Erythroblast (primary cell): ENCODE measurements at regions not wholly inside any gene's neighbourhood (a gene's known extent, or its start where the extent isn't known, plus 50 kb on each side); places are given as distances from the start of the nearest gene placed in this dataset.
A peak's percentile ranks its signal among the peaks of the same experiment; 100 is the strongest.

Experiments
- DNase-seq, 2 experiments: peaks; one replicate each; lab custom pipeline; 2025; lab: John Stamatoyannopoulos, UW
- GATA1 ChIP-seq: IDR thresholded peaks from 2 replicates; pipeline ENCODE4 v1.6.1; 2011; ENCODE audit warnings: low read depth, mild to moderate bottlenecking, control low read depth, low read length, moderate library complexity
- POLR2A ChIP-seq: IDR thresholded peaks from 2 replicates; pipeline ENCODE4 v1.6.1; 2011; ENCODE audit warnings: mild to moderate bottlenecking, low read length

DNA sequence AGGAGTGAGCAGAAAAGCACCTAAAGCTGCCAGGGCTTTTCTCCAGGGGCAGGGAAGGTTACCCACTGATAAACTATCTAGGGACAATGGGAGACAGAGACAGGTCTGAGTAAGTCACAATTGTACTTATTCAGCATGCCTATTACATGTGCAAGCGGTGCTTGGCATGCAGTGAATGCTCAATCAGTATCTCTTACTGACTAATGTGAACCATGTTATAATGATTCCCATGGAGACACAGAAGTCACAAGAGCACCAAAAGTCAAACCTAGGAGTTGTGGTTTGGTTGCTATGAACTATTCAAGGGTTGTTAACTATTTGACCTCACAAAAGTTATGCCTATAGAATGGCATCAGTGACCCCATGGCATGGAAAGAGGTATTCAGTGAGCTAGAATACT, 50.0 kb upstream of the RASGRP1 start:
- no peak for TF ChIP-seq POLR2A
- DNase-seq, result no peak

DNA sequence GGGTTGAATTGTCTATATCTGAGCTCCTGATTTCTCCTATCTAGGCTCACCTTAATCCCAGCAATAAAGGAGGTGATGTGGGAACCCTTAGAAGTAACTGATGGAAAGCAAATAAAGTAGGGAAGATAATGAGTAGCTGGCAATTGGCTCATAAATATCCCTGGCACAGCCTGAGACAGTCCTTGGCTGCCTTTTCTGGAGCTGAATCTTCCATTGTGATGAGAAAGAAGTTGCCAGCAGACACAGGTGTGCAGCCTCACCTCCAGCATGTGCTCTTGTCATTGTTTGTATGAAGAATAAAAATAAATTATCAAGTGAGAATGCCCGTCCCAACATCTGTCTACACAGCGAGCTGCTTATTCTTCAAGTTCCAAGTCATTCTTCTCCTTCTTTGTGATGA, 53.2 kb upstream of the RASGRP1 start:
- no peak for TF ChIP-seq POLR2A
- no peak for TF ChIP-seq GATA1
- no peak for DNase-seq

DNA sequence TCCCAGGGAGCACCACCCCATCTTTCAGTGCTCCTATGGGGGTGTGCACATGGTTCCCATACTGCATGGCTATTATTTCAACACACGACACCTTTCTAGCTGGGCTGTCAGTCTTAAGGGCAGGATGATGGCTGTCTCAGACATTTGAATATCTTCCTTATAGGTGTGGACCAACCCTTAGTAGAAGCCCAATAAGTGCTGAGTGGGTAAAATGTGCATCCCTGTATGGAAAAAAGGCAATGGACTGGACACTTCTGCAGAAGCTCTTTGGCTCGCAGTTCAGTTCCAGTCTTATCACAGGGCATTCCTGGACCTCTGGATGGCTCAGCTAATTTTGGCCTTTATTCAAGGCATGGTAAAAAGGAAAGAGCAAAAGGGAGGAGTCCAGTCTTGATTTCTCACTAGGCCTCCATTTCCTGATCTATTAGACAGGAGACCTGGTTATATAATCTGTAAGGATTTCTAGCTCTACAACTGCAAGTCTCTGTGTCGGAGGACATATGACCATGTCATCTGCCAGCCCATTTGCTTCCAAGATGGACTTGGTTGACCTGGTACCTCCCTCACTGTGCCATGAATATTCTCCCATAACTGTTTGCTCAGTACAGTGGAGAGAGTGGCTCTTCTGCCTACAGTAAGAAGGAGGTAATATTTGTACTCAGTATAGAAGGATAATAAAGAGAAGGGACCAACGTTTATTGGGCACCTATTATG, 53.8 kb upstream of the RASGRP1 start:
- no peak for DNase-seq
- no peak for TF ChIP-seq POLR2A
- TF ChIP-seq GATA1, result no peak

DNA sequence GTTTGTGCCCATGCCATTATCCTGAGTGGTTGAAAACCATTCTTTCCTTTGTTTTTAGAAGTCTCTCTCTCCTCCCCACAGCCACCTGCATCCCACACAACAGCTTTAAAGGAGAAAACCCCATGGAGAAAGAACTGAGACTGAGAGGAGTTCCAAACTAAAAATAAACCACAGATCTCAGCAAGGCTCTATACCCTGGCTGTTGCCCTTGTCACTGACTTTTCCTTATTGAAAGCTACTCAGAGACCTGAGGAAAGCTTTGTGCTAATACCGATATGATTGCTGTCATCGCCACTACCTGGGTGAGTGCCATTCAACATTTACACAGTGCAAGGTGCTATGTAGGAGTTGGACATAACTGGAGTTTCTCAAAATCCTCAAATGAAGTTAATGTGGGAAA, 55.5 kb upstream of the RASGRP1 start:
- TF ChIP-seq GATA1, result no peak
- no peak for TF ChIP-seq POLR2A
- DNase-seq, result no peak

DNA sequence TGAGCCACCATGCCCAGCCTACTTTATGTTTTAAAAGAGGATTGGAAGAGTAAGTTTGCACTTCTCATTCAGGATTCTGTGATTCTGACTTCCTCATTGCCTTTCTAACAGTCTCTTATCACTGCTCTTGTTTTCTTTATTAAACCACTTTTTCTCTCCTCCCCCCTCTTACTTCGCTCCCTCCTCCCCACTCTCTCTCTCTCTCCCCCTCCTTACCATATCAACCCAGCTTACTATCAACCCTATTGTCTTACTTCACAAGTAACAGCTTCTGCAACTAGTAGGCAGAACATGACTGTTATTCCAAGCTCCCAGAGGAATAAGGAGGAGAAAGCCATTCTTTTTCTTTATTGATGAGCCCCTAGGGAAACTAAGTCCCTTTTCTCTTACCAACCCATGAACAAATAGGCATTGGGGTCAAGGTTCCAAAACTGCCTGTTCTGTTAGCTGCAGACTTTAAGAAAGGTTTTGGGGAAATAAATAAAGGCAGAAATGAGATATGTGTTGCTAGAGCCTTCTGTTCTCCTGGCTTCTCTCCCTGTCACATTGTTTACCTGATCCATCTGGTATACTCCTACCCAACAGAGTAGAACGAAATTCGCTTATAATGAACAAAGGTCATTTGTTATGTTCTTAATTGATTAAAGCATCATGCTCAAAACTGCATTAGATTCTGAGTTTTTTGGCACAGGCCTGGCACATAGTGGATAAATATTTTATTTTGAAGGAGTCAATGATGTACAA, 56.4 kb upstream of the RASGRP1 start:
- no peak for DNase-seq
- TF ChIP-seq POLR2A (no peak), GATA1 (no peak)

DNA sequence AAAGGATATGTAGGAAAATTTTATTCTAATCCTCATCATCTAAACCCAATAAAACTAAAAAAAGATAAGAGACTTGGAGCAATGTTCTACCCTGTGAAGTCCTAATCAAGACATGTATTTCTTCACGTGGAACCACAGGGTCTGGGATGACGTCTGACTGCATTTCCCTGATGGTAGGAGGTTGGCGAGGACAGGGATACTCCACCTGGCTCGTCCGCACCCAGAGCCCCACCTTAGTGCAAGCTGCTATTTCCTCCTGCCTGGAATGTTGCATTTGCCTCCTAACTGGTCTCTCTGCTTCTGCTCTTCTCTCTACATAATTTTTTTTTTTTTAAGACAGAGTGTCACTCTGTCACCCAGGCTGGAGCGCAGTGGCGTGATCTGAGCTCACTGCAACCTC, 57.7 kb upstream of the RASGRP1 start:
- DNase-seq, result no peak
- TF ChIP-seq POLR2A (no peak), GATA1 (no peak)

DNA sequence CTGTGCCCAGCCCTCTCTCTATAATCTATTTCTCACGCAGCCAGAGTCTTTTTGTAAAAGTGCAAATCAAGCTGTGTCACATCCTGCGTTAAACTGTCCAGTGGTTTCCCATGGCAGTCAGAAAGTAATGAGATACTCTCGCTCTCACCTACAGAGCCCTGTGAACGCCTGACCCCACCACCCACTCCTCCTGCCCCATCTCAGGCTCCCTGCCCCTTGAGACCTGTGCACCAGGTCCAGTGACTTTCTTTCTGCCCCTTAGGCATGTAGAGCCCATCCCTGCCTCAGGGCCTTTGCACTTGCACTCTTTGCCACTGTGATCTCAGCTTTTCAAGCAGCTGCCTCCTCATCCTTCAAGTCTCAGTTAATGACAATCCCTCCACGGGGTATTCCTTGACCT, 58.3 kb upstream of the RASGRP1 start:
- no peak for DNase-seq
- no peak for TF ChIP-seq GATA1

DNA sequence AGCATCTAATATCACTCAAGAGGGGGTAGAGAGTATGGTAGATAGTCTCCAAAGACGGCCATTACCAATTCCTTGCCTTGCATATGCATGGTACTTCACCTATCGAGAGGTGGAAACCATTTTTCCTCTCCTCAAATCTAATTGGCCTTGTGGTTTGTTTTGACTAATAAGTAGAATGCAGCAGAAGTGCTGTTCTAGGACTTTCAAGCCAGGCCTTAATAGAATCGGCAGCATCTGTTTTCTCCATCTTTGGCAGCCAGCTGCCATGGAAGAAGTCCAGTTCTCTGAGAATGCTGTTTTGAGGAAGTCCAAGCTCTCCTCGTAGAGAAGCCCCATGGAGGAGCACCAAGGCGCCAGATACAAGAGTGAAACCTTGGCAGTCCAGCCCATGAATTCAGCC, 59.1 kb upstream of the RASGRP1 start:
- TF ChIP-seq GATA1 (no peak), POLR2A (no peak)
- DNase-seq, result no peak

DNA sequence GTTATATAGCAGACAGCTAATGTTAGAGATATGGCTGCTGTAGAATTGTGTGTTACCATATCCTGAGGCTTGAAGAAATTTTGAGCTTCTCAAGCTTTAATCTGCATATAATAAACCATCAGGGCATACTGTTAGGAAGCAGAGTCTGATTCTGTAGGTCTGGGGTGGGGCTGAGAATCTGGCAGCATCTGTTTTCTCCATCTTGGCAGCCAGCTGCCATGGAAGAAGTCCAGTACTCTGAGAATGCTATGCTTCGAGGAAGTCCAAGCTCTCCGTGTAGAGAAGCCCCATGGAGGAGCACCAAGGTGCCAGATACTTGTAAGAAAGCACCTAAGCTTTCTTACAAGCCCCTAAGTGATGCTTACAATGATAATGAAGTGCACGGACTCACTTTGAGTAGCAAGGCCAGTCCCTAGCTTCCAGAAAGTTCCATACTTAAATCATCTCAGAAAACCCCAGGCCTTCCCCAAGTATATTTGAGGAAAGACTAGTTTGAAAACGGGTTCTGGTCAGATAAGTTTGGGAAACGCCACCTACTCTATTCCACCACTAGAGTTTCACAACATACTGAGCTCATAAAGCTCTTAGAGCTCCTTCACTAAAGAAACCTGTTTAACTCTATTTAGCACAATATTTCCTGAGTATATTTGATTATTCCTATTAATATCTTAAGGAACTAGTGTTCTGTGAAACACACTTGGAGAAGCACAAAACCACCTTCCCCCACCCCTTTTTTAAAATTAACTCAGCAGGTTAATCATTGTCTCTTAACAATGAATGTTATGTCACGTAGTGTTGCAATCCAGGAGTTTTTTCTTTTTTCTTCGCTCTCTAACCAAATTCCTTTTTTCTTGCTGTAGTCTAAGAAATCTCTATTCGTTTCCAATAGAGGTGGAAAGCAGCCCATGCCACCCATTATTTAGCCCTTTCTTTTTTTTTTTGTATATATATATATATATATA, 59.9 kb upstream of the RASGRP1 start:
- DNase-seq, result no peak
- no peak for TF ChIP-seq GATA1
- TF ChIP-seq POLR2A, result no peak

DNA sequence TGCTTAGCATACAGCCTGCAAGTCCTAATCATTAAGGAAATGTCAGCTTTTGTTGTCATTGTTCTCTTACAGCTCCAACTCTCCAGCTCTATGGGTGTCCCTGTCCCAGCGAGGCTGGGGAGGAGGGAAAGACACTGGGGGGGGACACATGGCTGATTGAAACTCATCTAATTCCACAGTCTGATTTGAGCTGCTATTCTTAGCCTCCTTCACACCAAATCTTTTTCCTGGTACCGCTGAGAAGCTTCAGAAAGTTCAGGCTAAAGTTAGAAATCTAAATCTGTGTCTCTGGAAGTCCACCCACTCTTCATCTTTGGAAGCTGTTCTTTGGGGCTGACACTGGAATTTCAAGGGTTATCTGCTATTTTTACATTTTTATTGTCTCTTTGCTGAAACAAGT, 61.3 kb upstream of the RASGRP1 start:
- TF ChIP-seq POLR2A (no peak), GATA1 (no peak)
- no peak for DNase-seq

DNA sequence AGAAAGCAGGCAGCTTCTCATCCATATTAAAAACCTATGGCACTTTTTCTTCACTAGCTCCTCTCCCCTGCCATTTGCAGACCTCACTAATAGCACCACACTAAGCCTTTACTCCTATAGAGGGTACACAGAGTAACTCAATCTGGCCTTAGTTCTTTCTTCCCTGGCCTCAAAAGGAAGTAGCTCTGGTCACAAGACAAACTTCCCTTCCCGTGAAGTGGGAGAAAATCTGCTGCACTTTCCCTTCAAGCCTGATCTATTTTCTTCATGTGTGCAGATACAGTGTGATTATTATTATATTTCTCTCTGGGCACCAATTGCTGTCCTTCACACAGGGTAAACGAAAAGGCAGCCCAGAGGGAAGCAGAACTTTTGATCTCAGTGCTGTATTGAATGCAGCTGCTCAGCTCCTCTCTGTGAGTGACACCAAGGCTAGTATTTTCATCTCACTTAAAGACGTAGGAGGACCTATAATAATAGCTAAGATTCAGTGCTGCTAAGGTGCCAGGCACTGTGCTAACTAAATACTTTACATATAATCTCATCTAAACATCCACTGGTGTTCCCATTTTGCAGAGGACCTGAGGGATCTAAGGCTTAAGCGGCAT, 61.9 kb upstream of the RASGRP1 start:
- TF ChIP-seq POLR2A (no peak), GATA1 (no peak)

DNA sequence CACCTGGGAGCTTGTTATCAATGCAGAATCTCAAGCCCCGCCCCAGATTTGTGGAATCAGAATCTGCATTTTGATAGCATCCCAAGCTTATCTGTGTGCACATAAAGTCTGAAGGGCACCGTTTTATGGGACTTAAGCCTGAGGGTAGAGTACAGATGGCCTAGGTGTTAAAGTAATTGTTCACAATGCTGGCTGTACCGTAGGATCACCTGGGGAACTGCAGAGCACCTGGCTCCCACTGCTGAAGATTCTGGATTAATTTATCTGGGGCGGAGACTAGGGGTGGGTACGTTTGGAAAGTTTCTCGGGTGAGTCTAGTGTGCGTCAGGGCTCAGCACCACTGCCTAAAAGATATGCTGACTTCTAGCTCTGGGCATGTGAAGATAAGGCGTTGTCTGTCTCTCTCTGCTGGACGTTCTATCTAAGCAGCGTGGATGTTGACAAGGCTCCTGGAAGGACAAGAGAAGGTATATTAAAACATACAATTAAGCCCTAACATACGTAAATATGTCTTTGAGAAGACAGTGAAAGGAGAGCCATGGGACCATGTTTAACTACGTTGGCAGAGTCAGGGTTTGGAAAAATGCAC, 63.2 kb upstream of the RASGRP1 start:
- TF ChIP-seq GATA1, result no peak
- no peak for TF ChIP-seq POLR2A
- peak; percentile 67 to 73 for DNase-seq

More for the DNA sequence above, 61.9 kb upstream of the RASGRP1 start:
- no peak for DNase-seq
